Lung (tissue), 11 donors: ENCODE measurements at regions not wholly inside any gene's neighbourhood (a gene's known extent, or its start where the extent isn't known, plus 50 kb on each side); places are given as distances from the start of the nearest gene placed in this dataset.

Experiments used
- ATAC-seq: fragments of 200-7000 bp; cut with Tn5 transposase; one replicate; pipeline ENCODE4 v1.9.1; 2020; ENCODE audit warnings: moderate number of reproducible peaks; ENCODE audit not compliant: insufficient read depth, low FRiP score
- DNase-seq, 3 donors: peaks; one replicate each; pipeline ENCODE4 v3.0.0-alpha.2; 2013 to 2017
- H3K27ac ChIP-seq, 2 donors: one replicate each; pipeline ENCODE4 v1.5.1; 2013; ENCODE audit warnings: mild to moderate bottlenecking in 2 of 2, moderate library complexity in 2 of 2, control low read depth in 1 of 2, inconsistent platforms in 1 of 2, low read depth in 1 of 2, low read length in 1 of 2
- H3K27me3 ChIP-seq, 3 donors: one replicate each; pipeline ENCODE4 v1.5.1; 2013; ENCODE audit warnings: low read length in 2 of 3; ENCODE audit not compliant: control insufficient read depth in 3 of 3, insufficient read depth in 3 of 3
- H3K36me3 ChIP-seq, 4 donors: one replicate each; pipeline ENCODE4 v1.5.1; 2013; ENCODE audit warnings: low read length in 4 of 4, mild to moderate bottlenecking in 1 of 4, moderate library complexity in 1 of 4; ENCODE audit not compliant: control insufficient read depth in 4 of 4, insufficient read depth in 4 of 4
- H3K4me1 ChIP-seq, 5 donors: one replicate each; pipeline ENCODE4 v1.5.1; 2013; ENCODE audit warnings: low read length in 5 of 5, mild to moderate bottlenecking in 2 of 5, moderate library complexity in 1 of 5; ENCODE audit not compliant: control insufficient read depth in 5 of 5, insufficient read depth in 5 of 5
- H3K4me3 ChIP-seq: one replicate; pipeline ENCODE4 v1.5.1; 2013; ENCODE audit warnings: mild to moderate bottlenecking, control low read depth, moderate library complexity
- H3K9ac ChIP-seq, 2 donors: one replicate each; pipeline ENCODE4 v1.5.1; 2013; ENCODE audit warnings: low read length in 2 of 2, control low read depth in 1 of 2; ENCODE audit not compliant: insufficient read depth in 1 of 2
- H3K9me3 ChIP-seq, 4 donors: one replicate each; pipeline ENCODE4 v1.5.1; 2013; ENCODE audit warnings: low read length in 3 of 4, mild to moderate bottlenecking in 1 of 4, moderate library complexity in 1 of 4; ENCODE audit not compliant: control insufficient read depth in 4 of 4, insufficient read depth in 3 of 4
- CTCF ChIP-seq: IDR thresholded peaks from 2 replicates; pipeline ENCODE4 v1.5.1; 2012; ENCODE audit warnings: mild to moderate bottlenecking; ENCODE audit errors: control extremely low read depth, extremely low read depth
- WGBS, 2 donors: extraction: QIAGEN DNeasy Blood & Tissue Kit; methylation state at CpG; one replicate each; pipeline ENCODE4 v1.1.7; 2013; 5-methylcytosine and 5-hydroxymethylcytosine counted together
- donor health status: control.
- donor health status: control.
- donor health status: Bipolar disorder and iron deficiency.
- donor health status: healthy.
- donor health status: DM: yes; HTN: yes; CAD: no.

- no peak overlapping the region for H3K4me3 ChIP-seq
- no peak overlapping the region for H3K9ac ChIP-seq
- H3K27ac ChIP-seq, result no peak overlapping the region
- ATAC-seq, result no peak
- no peaks in the 10 kb centered on the region for H3K4me1 ChIP-seq
- TF ChIP-seq CTCF, result no peak
- no peaks in the 10 kb centered on the region for H3K36me3 ChIP-seq
- no peak for DNase-seq
- H3K27me3 ChIP-seq, result no peaks in the 10 kb centered on the region
- WGBS, 2 donors, result 72 to 83% methylated on average over 6 of the region's 6 CpGs
- peaks cover 0 to 7% (median 1%) of the 10 kb centered on the region in 4 donors for H3K9me3 ChIP-seq
Observed at GRCh38 chr5:6252581-6252980, 125.8 kb downstream of the MED10 start.

GRCh38 chr5:6251565-6252102 lies 126.7 kb downstream of the MED10 start:
- H3K9ac ChIP-seq, result no peak overlapping the region
- peaks cover 0 to 7% (median 1%) of the 10 kb centered on the region in 4 donors for H3K9me3 ChIP-seq
- H3K36me3 ChIP-seq, result no peaks in the 10 kb centered on the region
- no peak overlapping the region for H3K27ac ChIP-seq
- no peak for TF ChIP-seq CTCF
- 86 to 90% methylated on average over 7 of the region's 7 CpGs for WGBS, 2 donors
- H3K4me1 ChIP-seq, result no peaks in the 10 kb centered on the region
- ATAC-seq, result no peak
- no peak overlapping the region for H3K4me3 ChIP-seq
- H3K27me3 ChIP-seq, result no peaks in the 10 kb centered on the region
- DNase-seq, result no peak

DNA sequence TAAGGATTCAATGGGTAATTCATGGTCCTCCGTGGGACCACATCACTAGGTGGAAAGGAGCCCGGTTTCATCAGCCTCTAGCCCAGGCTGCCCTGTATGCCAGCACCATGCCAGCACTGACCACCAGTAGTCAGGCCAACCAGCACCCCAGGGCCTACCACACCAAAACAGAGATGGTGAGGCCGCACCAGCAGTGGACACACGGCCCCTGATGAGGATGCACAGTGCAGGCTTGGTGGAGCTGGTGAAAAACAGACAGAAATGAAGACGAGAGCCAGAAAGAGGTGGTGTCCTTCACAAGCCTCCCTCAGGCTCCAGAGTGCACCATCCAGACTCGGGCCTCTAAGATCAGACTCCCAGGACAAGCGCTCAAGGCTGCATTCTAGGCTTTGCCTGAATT lies 128.2 kb downstream of the MED10 start:
- WGBS, 2 donors, result 91 to 93% methylated on average over 7 of the region's 7 CpGs
- Histone ChIP-seq H3K36me3 (no peaks in the 10 kb centered on the region), H3K9ac (no peak overlapping the region), H3K27ac (no peak overlapping the region), H3K4me1 (no peaks in the 10 kb centered on the region), H3K27me3 (no peaks in the 10 kb centered on the region), H3K9me3 (peaks cover 0 to 7% (median 1%) of the 10 kb centered on the region in 4 donors), H3K4me3 (no peak overlapping the region)
- no peak for TF ChIP-seq CTCF
- no peak for DNase-seq
- ATAC-seq, result no peak

DNA sequence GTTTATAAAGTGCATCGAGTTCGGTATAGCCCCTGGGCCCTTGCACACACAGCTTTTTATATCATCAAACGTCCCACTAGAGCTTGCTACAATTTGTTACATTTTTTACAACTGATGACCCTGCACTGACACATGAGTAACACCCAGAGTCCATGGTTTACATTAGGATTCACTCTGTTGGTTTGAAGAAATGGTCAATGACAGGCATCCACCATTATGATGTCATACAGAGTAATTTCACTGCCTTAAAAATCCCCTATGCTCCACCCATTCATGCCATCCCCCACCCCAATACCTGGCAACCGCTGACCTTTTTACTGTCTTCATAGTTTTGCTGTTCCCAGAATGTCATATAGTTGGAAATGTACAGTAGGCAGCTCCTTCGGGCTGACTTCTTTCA lies 130.2 kb downstream of the MED10 start:
- Histone ChIP-seq H3K9ac (no peak overlapping the region), H3K27ac (no peak overlapping the region), H3K36me3 (no peaks in the 10 kb centered on the region), H3K4me1 (no peaks in the 10 kb centered on the region), H3K9me3 (peaks cover 0 to 7% (median 1%) of the 10 kb centered on the region in 4 donors), H3K27me3 (no peaks in the 10 kb centered on the region), H3K4me3 (no peak overlapping the region)
- TF ChIP-seq CTCF, result no peak
- no peak for DNase-seq
- 80 to 87% methylated on average over 5 of the region's 5 CpGs for WGBS, 2 donors
- ATAC-seq, result no peak
